AG08395 (cell line): ENCODE measurements at regions not wholly inside any gene's neighbourhood (a gene's known extent, or its start where the extent isn't known, plus 50 kb on each side); places are given as distances from the start of the nearest gene placed in this dataset.
"Not testable (repeated sequence)": the region's sequence is repeated elsewhere in the genome, so short reads cannot be mapped to it uniquely, and the experiment has no call there.

ENCODE experiments used
- DNase-seq: peaks from one replicate; pipeline ENCODE4 v3.0.0; 2012; ENCODE audit warnings: mixed read lengths, low spot score

DNA sequence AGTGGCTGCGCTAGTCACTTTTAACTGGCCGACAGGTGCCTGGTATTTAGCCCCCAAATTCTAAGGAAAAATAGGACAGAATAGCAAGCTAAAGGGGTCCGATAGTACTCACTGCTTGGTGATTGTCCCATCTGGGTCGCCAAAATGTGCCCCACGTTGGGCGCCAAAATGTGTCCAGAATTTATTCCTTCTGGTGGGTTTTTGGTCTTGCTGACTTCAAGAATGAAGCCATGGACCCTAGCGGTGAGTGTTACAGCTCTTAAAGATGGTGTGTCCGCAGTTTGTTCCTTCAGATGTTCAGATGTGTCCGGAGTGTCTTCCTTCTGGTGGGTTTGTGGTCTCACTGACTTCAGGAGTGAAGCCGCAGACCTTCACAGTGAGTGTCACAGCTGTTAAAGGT is 144.8 kb upstream of the XIRP2 start:
- not testable (repeated sequence) for DNase-seq

DNA sequence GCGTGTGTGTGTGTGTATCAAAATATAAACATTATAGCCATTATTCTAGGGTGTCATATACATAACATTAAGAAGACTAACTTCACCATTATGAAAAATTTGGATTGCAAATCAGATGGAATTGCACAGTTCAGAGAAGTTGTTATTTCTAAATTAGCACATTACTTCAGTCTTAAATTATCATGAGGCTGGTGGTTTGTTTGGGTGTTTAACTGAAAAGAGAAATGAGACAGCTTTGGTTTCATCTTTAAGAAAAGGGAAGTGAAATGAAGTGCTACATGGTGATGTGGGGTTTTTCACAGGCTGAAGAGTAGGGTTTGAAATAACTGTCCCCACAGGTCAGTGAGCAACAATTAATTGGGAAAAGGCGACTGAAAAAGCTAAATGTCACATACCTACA is 161.2 kb upstream of the XIRP2 start:
- DNase-seq, result no peak

DNA sequence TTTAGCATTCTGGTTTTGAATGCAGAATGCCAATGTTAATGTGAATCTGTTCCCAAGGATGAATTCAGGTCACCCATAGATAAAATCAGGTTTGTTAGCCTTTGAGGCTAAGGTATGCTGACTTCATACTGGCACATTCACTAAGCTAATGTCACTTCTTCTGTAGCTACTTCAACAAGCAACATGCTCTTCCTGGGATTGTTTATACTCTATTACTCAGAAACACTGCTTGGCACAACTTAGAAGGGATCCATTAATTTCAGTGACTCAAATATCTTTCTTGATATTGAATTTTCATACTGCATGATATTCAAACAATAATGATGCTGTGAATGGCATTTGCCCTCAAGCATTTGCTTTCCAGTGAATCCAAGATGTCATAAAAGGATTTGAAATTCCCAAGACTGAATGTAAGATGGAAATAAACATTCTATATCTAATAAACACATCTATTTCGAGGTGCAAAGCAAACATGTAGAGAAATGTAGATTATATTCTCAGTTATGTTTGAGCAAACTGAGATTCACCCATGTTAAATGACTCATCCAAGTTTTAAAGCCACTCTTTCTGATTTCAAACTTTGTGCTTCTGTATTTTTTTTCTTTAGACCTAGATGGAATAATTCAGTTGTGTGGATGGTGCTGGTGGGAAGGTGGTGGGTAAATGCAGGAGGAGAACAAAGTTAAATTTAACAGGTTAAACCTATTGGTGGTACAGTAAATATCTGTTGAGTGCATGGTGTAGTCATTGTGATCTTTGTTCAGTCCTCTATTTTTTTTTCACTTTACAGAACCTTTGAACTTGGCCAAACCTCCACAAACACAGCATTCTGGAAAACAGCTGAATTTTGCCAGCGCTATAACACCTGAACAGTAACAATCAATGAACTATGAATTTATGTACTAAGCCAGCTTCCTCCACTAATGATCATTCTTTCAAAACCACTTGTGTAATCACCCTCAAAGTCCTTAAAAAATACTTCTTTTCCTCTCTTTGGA is 162.1 kb upstream of the XIRP2 start:
- DNase-seq, result no peak

GRCh38 chr2:166716968-166717367 is 171.3 kb upstream of the XIRP2 start:
- no peak for DNase-seq

GRCh38 chr2:166700079-166700478 is 188.2 kb upstream of the XIRP2 start:
- no peak for DNase-seq

- DNase-seq, result no peak
Observed at GRCh38 chr2:166695154-166695553, 193.1 kb upstream of the XIRP2 start.

DNA sequence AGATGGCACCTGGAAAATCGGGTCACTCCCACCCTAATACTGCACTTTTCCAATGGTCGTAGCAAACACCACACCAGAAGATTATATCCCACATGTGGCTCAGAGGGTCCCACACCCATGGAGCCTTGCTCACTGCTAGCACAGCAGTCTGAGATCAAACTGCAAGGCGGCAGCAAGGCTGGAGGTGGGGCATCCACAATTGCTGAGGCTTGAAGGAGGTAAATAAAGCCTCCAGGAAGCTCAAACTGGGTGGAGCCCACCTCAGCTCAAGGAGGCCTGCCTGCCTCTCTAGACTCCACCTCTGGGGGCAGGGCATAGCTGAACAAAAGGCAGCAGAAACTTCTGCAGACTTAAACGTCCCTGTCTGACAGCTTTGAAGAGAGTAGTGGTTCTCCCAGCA is 192.0 kb upstream of the SCN7A start:
- not testable (repeated sequence) for DNase-seq

GRCh38 chr2:166677996-166678395 is 183.9 kb upstream of the SCN7A start:
- DNase-seq, result no peak

- DNase-seq, result no peak
Observed at GRCh38 chr2:166676716-166677115, 182.7 kb upstream of the SCN7A start.

DNA sequence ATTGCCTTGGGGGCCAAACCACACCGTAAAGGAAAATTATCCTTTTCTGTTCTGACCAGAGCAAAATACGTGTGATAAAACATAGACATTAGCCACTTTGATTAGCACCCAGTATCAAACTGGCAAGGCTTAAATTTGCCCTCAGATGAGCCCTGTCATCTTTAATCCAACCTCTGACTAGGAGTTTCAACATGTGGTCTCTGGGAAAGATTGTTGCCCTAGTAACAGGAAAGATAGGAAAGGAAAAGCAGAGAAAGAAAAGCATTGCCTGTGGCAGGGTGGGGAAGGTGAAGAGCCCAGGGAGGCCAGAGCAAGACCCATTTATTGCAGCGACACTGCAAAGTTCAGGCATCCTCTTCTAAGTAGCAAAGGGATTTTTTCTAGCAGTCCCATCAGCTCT is 181.5 kb upstream of the SCN7A start:
- DNase-seq, result no peak

GRCh38 chr2:166673986-166674385 is 179.9 kb upstream of the SCN7A start:
- DNase-seq, result no peak

GRCh38 chr2:166671801-166672200 is 177.8 kb upstream of the SCN7A start:
- no peak for DNase-seq

GRCh38 chr2:166671235-166671634 is 177.2 kb upstream of the SCN7A start:
- no peak for DNase-seq

DNA sequence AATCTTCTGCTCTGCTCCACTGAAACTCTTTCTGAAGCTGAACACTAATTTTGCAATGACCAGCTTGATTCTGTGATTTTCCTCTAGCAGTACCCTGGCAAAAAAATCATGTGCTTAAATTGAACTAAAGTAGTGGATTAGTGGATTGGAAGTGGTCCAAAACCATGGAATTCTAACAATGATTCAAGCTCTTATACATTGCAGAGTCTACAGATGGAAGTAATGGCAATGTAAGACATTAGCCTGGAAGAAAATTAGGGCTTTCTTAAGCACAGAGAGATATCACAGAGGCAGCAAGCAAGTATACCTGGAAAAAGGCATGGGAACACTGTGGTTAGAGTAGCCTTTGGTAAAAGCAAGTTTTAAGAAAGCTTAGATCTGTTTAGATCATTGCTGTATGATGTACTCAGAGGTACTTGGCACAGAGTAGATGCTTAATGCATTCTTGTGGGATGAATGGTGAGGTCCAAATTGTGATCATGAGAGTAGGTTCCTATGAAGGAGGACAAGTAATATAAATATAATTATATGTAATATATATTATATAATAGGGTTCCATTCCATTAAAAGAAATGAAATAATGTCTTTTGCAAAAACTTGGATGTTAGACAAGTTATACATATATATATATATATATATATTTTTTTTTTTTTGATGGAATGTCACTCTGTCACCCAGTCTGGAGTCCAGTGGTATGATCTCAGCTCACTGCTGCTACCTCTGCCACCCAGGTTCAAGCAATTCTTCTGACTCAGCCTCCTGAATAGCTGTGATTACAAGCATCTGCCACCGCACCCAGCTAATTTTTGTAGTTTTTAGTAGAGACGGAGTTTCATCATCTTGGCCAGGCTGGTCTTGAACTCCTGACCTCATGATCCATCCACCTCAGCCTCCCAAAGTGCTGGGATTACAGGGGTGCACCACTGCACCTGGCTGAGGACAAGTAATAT is 172.2 kb upstream of the SCN7A start:
- no peak for DNase-seq

DNA sequence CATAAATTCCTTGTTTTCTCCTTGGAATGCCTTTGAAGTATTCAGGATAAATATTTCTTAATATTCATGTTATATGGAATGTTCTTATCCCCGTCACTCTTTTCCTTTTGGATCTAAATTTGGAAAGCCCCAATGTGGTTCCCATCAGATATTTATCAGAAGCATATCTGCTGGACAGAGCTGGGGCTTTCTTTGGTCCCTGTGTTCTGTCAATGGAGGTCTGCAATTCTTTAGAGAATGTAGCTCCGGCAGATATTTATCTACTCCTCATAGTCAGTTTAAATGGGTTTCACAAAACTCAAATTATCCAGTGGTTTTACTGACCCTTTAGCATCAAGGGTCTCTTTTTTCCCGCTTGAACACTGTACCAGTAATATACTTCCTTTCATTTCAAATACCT is 167.8 kb upstream of the SCN7A start:
- DNase-seq, result no peak

- no peak for DNase-seq
Observed at GRCh38 chr2:166661391-166661790, 167.3 kb upstream of the SCN7A start.

DNA sequence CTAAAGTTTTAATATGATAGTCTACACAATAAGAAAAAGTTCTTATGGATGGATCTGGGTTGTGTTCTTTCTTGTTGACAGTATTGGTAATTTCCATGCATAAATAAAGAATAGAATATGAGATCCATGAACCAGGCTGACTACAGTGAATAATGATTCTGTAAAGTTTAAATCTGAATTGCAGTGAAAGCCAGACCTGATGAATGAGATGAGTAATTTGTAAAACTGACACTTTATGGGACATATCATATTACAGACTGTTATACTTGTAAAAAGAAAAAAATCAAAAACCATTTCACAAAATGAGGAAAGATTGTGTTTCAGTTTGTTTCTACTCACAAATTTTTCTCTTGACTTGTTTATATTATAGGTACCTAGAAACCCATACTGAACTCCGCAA is 164.9 kb upstream of the SCN7A start:
- no peak for DNase-seq

DNA sequence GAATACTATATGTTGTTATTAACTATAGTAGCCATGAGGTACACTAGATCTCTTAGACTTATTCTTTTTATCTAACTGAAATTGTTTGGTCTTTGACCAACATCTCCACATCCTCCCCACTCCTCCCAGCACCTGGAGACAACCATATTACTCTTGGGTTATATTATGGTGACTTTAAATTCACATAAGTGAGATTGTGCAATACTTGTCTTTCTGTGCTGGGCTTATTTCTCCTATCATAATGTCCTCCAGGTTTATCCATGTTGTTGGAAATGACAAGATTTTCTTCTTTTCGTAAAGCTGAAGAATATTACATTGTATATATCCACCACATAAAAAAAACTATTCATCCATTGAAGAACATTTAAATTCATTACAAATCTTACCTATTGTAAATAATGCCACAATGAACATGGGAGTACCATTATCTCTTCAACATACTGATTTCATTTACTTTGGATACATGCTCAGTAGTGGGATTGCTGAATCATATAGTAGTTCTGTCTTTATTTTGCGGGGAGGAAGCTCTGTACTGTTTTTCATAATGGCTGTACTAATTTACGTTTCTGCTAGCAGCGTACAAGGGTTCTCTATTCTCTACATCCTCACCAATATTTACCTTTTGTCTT is 159.2 kb upstream of the SCN7A start:
- no peak for DNase-seq

DNA sequence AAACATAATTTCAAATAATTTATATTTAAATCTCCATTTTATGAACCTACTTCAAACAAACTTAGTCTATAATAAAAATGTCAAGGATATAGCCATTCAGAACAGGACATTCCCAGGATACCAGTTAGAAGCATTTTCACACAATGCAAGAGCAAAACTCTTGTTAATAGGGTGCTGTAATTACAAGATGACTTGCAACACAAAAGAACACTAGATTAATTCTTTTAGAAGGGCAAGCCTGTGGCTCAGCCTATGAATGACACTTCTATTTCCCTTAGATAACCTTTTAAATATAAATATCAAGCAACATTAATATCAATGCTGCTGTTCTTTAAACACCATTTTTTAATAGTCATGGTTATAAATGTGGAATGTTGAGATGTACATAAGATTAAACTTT is 157.9 kb upstream of the SCN7A start:
- no peak for DNase-seq

GRCh38 chr2:166651080-166651675 is 157.1 kb upstream of the SCN7A start:
- DNase-seq, result no peak

GRCh38 chr2:166647935-166648334 is 153.9 kb upstream of the SCN7A start:
- no peak for DNase-seq

DNA sequence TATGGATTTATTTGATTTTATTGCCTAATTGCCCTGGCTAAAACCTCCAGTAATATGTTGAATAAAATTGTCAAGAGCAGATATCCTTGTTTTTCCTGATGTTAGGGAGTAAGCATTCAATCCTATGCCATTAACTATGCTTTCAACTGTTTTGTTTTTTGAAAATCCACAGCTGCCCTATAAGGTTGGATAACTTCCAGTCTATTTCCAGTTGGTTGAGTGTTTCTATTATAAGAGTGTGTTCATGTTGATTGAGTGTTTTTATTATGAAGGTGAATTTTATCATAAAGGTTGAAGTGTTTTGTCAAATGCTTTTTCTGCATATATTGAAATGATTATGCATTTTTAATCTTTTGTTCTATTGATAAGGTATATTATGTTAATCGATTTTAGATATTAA is 149.9 kb upstream of the SCN7A start:
- no peak for DNase-seq
